SU-DHL-6 (cell line): ENCODE measurements at regions not wholly inside any gene's neighbourhood (a gene's known extent, or its start where the extent isn't known, plus 50 kb on each side); places are given as distances from the start of the nearest gene placed in this dataset.

Experiments
- CTCF ChIP-seq: fragments of 200-600 bp; sonication (generic); IDR thresholded peaks from one replicate; pipeline ENCODE4 v1.5.1; 2017; ENCODE audit warnings: antibody characterized with exemption, mild to moderate bottlenecking, low read length, moderate library complexity; ENCODE audit not compliant: insufficient read depth, poor library complexity, severe bottlenecking
- EZH2phosphoT487 ChIP-seq: fragments of 200-600 bp; sonication (generic), shearing (Covaris generic); conservative IDR thresholded peaks from 2 replicates; pipeline ENCODE4 v1.6.1; 2018; ENCODE audit warnings: mild to moderate bottlenecking, antibody characterized with exemption, low read length, moderate library complexity, mixed read lengths

- TF ChIP-seq CTCF: no peak
- TF ChIP-seq EZH2phosphoT487: no peak
These were observed 145.9 kb upstream of the TBX3 start for GRCh38 chr12:114829833-114830232.
